GM20431 (cell line): ENCODE measurements at regions not wholly inside any gene's neighbourhood (a gene's known extent, or its start where the extent isn't known, plus 50 kb on each side); places are given as distances from the start of the nearest gene placed in this dataset.

Experiments
- in situ Hi-C: fragments of 300-500 bp; cut with MseI, MboI; formaldehyde crosslinking; loops from one replicate; pipeline ENCODE4 v1.15.0; 2020; ENCODE audit warnings: low sequenced_read_pairs; ENCODE audit not compliant: unreplicated experiment

DNA sequence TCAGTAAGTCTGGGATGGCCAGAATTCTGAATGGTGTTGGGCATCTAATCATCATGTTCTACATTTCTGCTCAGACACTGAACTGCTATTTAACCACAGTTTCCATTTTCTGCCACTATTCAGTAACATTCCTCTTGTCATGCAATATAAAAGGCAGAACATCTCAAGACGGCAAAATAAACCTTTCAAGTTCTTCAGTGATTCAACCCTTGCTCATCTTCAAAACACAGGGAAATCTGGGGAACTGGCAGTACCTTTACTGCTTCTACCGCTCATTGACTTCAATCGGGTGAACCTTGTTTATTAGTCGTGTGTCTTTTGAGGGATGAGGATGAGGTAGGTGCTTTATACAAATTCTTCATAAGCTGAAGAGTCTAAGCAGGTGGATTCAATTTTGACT is 184.7 kb upstream of the ANK3 start:
- in situ Hi-C loops, result no loop called here

DNA sequence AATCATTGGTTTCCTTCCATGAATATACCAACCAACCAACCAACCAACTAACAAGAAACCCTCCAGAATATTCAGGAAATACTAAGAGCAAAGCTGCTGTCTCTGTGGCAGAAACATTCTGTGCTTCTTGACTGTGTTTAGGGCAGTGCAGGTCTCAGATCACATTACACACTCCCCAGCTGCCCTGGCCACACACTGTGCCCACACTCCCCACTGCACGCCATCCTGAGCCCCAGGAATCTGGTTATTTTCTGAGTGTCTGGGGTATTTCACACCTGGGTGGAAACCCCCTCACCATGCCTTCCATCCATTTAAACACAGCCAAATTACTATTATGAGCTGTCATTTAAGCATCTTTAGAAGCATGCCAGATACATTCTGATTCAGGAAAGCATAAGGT is 183.7 kb upstream of the ANK3 start:
- in situ Hi-C loops, result no loop called here

DNA sequence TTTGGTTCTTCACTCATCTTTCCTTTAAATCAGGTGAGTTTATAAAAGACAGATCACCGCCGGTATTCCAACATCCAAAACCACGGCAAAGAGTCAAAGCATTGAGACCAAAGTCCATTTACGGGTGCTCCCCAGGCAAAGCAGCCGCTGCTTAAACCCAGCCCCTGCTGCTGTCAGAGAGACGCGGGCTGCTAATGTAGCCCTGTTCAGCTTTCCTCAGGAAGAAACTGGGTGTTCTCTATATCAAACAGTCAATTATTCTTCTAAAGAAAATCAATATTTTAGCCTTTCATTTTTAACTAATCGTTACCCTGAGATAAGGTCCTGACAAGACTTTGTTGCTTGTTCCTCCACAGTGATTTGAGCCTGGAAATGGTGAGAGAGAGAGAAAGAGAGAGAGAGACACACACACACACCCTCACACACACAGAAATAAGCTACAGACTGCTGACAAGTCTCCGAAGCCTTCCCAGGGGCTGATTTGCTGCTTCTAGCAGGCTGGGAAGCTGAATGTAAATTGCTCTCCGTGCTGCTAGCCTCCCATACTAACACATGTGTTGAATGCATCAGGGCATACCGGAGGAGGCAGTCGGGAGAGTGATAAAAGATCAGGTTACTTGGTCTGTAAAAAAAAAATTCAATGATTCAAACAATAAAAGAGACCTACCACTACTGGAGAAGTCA is 183.0 kb upstream of the ANK3 start:
- in situ Hi-C loops, result no loop called here

DNA sequence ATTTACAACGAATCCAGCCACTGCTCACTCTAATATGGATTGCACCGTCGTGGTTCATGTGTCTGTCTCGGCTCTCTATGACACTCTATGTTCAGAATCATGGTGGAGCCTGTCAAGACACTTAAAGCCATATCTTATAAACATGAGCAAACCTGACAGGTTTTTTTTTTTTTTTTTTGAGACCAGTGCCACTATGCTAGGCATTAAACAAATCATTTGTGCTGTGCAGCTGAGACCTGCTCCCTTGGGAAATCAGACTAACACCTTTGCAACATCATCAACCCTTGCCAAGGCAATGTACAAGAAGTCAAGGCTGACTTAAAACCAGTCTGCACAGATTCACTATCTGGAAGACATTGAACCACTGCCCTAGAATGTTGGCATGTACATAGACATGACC is 181.2 kb upstream of the ANK3 start:
- in situ Hi-C loops, result no loop called here

DNA sequence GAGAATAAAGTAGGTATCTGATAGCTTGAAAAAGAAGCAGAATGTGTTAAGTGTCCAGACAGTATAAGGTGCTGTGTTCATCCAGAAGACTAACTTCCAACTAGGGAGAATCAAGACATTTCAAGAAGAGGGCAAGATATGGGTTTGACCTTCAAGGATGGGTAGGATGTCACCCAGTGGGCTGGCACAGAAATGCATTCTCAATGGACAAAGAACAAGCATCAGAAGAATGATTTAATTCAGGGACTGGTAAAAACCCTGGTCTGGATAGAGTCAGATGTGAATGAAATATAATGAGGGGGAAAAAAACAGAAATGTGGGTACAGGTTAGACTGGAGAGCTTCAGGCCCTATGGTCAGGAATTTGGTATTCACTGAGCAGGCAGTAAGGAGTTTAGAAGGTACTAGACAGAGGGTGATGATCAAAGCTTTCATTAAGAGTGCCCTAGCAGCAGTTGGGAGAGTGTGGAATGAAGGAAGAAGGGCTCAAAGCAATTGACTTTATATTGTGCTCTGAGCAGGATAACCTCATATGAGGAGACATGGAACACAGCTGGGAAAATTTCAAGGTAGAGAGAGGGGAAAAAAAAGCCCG is 180.7 kb upstream of the ANK3 start:
- in situ Hi-C loops, result no loop called here

DNA sequence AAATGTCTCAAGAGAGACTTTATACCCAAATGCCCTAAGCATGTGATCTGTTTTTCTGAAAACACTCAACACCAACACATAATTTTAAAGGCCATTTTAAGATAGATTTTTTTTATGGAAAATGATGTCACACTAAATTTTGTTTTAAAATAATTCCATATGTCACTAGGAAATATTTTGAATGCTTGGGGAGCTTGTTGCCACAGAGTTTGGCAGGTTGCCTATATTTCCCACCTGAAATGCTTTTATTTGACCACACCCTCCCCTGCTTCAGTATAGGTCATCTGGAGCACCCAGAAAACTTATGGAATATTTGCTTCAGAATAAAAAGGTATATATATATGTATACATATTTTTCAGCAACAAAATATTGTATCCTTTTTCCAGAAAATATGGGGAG is 180.0 kb upstream of the ANK3 start:
- in situ Hi-C loops, result no loop called here

DNA sequence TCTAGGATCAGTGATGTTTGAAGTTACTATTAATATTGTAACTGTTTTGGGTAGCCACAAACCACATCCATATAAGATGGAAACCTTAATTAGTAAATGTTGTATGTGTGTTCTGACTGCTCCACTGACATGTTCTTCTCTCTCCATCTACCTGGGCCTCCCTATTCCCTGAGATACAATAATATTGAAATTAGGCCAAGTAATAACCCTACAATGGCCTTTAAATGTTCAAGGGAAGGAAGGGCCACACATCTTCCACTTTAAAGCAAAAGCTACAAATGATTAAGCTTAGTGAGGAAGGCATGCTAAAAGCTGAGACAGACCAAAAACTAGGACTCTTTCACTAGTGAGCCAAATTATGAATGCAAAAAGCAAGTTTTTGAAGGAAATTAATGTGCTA is 176.4 kb upstream of the ANK3 start:
- in situ Hi-C loops, result no loop called here

DNA sequence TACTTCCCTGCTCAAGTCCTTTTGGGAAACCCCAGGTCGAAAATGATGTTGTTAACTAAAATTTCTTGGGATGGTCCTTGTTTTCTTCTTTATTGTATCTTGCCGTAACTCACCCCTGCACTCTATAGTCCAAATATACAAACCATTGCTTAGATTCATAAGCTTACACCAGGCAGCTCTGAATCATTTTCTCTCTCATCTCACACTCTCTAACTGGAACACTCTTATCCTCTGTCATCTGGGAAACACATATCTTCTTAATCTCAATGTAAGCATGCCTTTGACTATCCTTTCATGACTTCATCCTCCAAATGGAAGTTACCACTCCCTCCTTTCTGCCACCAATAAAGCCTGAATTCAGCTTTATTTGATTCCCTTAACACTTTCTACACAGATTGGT is 175.8 kb upstream of the ANK3 start:
- in situ Hi-C loops, result no loop called here

DNA sequence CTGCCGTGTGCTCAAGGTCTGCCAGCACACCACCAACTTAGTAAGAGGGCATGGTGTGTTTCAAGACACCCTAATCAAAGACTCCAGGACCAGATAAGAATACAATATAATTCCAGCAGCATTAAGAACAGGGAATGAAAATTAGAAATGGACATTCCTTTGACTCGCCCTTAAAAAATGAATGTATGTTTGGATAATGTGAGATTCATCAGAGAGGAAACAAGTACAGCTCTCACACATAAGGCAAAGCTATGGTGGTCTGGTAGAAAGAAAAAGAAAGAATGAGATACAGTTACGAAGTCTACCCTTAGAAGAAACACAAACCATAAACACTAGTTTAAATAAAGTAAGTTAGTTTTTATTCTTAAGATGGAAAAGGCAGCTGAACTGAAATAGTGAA is 174.8 kb upstream of the ANK3 start:
- in situ Hi-C loops, result no loop called here

DNA sequence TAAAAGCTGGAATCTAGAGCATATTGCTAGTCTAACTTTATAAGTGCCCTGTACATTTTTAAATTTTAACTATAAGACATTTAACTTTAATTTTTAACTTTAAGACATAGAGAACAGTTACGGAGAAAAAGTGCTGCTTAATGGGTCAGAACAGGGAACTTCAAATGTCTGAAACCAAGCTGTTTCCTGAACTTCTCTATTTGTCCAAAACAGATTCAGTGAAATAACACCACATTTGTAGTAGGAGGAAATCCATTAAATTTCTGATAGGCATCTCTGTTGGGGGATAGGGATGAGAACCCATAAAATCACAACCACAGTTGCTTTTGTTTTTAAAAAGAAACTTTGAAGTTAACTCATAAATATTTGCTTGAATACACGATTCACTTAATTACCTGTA is 170.8 kb upstream of the ANK3 start:
- in situ Hi-C loops, result no loop called here

DNA sequence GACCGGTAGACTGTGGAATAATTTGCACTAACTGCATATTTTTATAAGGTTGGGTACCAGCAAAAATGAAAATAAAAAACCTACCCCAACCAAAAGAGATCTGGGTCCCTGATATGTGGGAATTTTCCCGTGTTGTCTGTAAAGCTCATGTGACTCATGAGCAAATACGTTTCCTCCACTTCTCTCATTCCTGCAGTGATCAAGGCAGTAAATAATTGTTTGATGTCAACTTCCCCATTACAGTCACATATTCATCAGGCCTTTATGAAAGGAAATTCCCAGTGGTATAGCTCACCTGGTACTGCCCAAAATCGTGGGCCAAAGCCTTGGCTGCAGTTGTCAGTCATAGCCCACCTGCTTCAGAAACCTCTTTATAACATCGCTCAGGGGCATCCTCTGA is 166.0 kb upstream of the ANK3 start:
- in situ Hi-C loops, result no loop called here

DNA sequence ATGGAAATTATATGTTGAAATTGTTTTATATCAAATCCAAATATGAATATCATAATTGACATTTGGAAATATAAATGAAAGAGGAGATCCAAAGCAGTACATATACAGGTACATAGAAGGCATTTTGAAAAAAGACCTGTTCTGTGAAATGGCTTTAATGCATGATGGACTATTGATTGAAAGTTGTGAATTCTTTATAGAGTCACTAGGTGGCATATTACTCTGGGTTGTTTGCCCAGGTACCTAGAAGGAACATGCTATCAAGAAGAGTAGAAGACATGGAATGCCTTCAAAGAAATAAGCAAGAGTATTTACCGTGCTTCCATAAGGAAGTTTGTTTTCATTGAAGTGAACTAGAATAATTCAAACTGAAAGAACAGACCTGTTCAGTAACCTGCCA is 160.0 kb upstream of the ANK3 start:
- in situ Hi-C loops, result no loop called here

DNA sequence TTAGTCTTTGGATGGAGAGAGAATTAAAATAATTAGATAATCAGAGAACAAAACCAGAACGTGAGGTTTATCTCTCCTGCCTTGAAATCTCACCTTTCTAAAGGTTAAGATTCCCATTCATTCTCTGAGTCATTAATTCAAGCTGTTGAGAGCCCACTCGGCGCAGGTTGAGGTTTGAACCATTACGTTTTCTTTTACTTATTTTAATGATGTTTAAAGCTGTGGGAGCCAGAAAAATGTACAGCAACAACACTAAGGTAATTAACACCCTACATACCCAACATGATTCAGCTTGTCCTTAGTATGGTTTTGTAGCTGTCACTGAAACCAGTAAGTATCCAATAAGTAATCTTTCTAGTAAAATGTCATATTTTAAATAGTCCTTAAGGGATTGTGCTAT is 153.0 kb upstream of the ANK3 start:
- in situ Hi-C loops, result no loop called here

DNA sequence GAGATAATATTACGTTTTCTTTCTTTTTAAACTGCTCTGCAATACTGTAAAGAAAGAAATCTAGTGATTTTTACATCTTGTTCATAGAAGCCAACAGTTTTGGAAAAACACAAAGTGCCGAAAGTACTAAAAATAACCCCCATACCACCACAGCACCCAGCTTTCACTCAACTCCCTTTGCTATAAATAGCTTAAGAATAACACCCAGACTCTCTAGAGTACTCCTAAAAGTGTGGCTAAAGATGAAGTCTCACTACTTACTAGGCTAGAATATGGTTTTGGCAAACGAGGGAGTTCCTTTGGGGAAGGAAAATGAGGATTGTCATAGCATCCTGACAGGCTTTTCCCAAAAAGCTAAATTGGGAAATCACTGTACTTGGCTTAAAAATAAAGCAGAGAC is 151.8 kb upstream of the ANK3 start:
- in situ Hi-C loops, result no loop called here

DNA sequence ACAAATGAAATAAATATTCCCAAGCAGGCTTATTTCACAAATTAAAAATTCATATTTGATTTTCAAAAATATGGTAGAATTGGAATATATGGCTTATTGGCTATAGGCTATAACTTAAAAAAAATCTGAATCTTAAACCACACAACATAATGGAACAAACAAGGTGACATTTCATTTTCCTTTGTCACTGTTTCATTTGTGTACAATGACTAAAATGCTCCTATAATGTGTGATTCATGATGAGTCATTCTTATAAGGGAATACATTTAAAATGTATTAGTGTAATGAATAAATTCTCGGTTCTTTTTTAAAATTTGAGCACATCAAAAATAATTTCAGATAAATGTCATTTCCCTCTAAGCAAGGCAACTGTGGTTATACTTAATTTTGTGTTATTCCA is 148.0 kb upstream of the ANK3 start:
- in situ Hi-C loops, result no loop called here

DNA sequence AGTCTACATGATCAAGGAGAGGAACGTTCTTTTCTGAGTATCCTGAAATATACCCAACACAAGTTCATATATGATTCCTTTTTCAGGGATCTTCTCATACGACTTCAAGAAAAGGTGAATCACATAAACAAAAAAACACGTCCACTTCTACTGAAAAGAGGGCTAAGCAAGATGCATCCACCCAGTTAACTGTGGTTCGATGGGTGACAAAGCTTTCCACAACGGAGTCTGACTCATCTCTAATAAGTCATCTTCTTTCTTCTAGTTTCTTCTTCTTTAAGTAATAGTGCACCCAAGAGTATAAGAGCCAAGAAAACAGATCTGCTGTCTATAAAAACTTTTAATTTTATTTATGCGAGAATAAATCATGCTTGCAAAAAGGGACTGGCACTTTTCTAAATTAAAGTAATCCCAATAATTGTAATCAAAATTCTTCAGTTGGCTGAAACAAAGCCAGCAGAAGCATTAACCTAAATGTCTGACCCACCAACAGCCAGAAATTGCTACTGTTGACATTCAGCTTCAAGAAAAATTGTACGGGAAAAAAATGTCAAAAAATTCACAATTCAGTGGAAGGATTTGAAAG is 146.9 kb upstream of the ANK3 start:
- in situ Hi-C loops, result no loop called here

DNA sequence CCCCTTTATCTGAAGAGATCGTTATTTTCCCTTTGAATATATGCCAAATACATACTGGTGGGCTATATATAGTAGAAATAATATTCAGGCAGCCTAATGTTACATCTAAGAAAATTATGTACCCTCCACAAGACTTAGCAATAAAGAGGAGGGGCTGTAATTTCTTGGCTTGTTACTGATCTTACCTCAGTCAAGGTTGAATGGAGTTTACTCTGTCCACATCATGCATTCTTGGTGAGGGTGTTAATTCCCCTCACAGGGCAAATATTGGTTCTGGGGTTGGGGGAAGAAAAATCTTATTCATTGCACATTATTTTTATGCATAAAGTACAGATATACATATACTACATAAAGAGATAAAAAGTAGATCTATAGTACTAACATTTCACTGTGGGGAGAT is 145.8 kb upstream of the ANK3 start:
- in situ Hi-C loops, result no loop called here

DNA sequence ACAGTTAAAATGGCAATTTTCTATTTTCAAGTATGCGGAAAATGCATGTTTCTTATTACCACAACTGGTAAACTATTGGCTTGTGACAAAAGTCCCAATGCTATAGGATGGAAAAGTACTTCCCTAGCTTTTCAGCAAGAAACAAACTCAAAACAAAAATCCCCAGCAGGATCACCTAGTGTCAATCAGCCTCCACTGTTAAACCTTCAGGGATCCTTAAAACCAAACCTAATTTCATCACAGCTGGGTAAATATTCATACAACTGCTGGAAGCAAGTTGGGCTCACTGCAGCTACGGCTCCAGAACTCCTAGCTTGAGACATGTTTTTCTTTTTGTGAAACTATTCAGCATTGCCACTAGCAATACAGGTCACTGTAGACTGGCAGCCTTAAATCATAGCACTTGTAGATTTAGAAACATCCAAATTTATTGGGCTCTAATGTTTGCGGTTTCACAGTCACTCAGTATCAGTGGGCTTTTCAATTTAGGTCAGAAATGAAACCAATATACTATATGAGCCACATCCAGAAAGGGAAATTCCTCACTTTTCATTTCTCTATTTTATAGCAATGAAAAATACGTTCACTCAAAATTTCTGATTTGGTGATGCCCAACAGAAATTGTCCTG is 145.2 kb upstream of the ANK3 start:
- in situ Hi-C loops, result no loop called here

DNA sequence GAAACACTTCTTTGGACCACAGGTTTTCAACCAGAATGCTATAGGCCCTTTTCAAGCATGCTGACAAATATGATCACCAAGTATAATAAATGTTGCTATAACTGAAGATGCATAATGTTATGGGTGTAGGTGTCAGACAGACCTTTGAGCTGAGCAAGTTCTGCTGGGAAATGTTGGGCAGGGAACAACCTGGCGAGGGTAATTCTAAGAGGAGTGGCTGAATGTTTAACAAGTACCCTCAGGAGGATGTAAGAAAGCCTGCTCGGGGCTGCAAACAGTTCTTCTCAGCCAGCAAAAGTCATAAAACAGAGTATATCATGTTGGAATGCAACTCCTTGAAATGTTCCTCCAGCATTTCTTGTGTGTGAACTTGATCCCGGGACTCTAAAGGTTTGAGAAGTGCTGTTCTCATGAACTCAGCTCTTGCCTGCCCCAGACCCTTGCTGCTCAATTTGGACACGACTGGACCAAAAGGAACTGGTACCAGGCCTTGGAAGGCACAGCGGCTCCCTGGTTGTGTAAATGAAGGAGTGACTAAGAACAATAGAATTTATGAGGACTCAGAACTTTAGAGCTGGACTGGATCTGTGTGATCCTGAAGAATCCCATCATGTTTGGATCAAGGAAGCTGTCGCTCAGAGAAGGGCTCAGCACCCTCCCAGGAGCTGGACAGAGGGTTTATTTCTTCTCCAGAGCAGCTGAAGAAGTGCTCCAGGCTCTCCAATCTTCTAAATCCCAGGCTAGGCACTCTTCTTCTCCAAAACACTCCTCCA is 143.2 kb upstream of the ANK3 start:
- in situ Hi-C loops, result no loop called here

DNA sequence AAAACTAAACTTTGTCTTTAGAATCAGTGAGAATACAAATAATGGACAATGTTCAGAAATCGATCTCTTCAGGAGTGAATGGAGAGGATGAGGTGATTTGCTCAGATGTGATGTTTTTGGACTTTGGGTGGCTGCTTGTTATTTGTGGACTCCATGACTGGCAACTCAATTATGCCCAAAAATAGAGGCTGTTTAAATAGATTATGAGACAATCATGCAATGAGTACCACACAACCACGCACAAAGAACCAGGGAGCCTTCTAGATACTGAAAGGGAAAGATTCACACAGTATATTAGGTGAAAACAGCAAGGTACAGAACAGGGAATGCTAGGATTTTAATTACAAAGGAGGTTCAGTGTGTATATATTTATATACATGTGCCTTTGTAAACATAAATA is 141.3 kb upstream of the ANK3 start:
- in situ Hi-C loops, result no loop called here

DNA sequence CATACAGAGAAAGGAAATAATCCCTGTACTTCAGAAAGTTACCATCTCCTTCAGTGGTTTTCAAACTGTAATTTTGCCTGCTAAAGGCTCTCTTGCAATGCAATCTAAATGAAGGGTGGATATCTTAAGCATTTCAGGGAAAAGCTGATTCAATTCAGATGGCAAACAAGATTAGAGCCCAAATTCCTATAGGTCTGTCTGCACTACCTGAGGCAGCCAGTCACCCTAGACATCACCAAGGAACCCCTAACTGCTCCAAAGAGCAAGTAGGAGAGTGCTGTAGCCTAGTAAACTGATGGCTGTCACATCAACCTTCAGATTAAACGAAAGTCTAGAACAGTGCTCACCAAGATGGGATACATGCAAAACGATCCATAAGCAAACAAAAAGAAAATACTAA is 138.0 kb upstream of the ANK3 start:
- in situ Hi-C loops, result no loop called here
